ENCODE measurements at regions not wholly inside any gene's neighbourhood (a gene's known extent, or its start where the extent isn't known, plus 50 kb on each side); places are given as distances from the start of the nearest gene placed in this dataset.

GRCh38 chr7:3198316-3198715 is 102.7 kb upstream of the SDK1 start:
- H3K27ac ChIP-seq (ENCODE audit: low read length): no peak overlapping the region
- no peaks in the 10 kb centered on the region for H3K36me3 ChIP-seq (ENCODE audit: control insufficient read depth in 1 of 2, insufficient read depth in 2 of 2, low read length in 2 of 2)
- peaks cover 0 to 6% of the 10 kb centered on the region in 2 donors for H3K9me3 ChIP-seq (ENCODE audit: control insufficient read depth in 1 of 2, low read length in 2 of 2)
- H3K27me3 ChIP-seq (ENCODE audit: low read depth, low read length): no peaks in the 10 kb centered on the region
- no peaks in the 10 kb centered on the region for H3K4me1 ChIP-seq (ENCODE audit: control insufficient read depth in 1 of 2, insufficient read depth in 2 of 2, low read length in 2 of 2)
- no peak overlapping the region for H3K4me3 ChIP-seq (ENCODE audit: low read depth in 1 of 2, low read length in 2 of 2)

DNA sequence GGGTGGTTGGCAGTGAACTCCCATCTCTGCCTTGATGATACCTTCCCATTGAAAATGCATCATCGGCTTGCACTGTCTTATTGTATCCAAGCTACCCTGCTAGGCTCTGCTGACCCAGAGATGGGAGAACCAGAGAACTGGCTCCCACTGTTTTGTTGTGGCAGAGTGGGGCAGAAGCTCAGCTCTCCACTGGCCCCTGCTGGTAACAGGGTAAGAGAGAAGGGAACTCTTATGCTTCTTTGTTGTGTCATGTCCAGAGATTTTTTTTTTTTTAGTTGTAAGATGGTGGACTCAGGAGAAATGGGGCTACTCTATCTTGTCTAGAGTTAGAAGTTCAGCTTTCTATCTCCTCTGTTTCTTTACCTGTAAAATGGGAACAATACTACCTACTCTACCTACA is 100.5 kb upstream of the SDK1 start:
- Histone ChIP-seq H3K4me3 (ENCODE audit: low read depth in 1 of 2, low read length in 2 of 2) (no peak overlapping the region), H3K27me3 (ENCODE audit: low read depth, low read length) (no peaks in the 10 kb centered on the region), H3K9me3 (ENCODE audit: control insufficient read depth in 1 of 2, low read length in 2 of 2) (peaks cover 0 to 6% of the 10 kb centered on the region in 2 donors), H3K27ac (ENCODE audit: low read length) (no peak overlapping the region), H3K36me3 (ENCODE audit: control insufficient read depth in 1 of 2, insufficient read depth in 2 of 2, low read length in 2 of 2) (no peaks in the 10 kb centered on the region), H3K4me1 (ENCODE audit: control insufficient read depth in 1 of 2, insufficient read depth in 2 of 2, low read length in 2 of 2) (no peaks in the 10 kb centered on the region)

DNA sequence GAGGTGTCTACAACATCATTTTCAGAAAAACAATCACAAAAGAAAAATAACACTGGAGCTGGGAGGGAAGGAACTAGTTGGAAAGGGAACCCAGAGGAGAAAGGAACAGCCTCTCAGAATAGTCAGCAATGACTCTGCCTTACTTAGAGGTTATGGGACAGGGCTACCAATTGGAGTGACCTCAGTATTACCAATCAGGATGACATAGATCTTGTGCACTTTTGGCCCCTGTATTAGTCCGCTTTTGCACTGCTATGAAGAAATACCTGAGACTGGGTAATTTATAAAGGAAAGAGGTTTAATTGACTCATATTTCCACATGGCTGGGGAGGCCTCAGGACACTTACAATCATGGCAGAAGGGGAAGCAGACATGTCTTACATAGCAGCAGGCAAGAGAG is 99.7 kb upstream of the SDK1 start:
- Histone ChIP-seq H3K27ac (ENCODE audit: low read length) (no peak overlapping the region), H3K9me3 (ENCODE audit: control insufficient read depth in 1 of 2, low read length in 2 of 2) (peaks cover 0 to 6% of the 10 kb centered on the region in 2 donors), H3K36me3 (ENCODE audit: control insufficient read depth in 1 of 2, insufficient read depth in 2 of 2, low read length in 2 of 2) (no peaks in the 10 kb centered on the region), H3K4me3 (ENCODE audit: low read depth in 1 of 2, low read length in 2 of 2) (no peak overlapping the region), H3K4me1 (ENCODE audit: control insufficient read depth in 1 of 2, insufficient read depth in 2 of 2, low read length in 2 of 2) (no peaks in the 10 kb centered on the region), H3K27me3 (ENCODE audit: low read depth, low read length) (no peaks in the 10 kb centered on the region)

DNA sequence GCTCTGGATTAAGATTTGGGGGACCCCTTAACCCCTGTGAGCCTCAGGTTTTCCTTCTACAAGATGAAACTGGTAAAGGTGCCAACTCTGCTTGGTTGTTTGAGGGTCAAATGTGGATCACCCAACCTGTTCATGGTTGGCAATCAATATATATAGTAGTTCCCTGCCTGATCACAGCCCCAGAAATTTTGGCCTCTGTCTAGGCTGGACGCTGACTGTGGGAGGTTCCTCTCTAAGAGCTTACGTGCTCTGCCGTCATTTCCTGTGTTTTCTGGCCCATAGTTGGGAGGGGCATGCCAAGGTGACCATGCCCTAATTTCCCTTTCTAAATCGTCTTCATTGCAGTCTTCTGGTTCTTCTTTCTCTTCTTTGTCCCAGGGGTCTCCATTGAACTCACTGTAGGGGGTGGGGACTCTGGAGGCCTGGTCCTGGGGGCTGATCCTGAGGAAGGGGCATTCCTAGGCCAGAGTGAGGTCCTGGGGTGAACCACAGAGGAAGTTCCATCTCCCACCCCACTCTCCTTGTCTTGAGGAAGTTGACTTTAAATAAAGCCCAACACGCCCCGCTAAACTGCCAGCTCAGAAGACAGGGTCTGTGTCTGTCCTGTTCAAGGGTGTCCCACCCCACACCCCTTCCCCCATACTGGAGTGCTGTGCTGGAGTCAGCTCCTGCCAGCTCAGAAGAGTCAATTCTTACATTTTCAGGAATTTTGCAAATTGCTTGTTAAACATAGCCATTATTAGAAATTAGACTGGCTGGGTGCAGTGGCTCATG is 98.9 kb upstream of the SDK1 start:
- no peaks in the 10 kb centered on the region for H3K36me3 ChIP-seq (ENCODE audit: control insufficient read depth in 1 of 2, insufficient read depth in 2 of 2, low read length in 2 of 2)
- no peaks in the 10 kb centered on the region for H3K27me3 ChIP-seq (ENCODE audit: low read depth, low read length)
- no peak overlapping the region for H3K27ac ChIP-seq (ENCODE audit: low read length)
- no peaks in the 10 kb centered on the region for H3K4me1 ChIP-seq (ENCODE audit: control insufficient read depth in 1 of 2, insufficient read depth in 2 of 2, low read length in 2 of 2)
- no peak overlapping the region for H3K4me3 ChIP-seq (ENCODE audit: low read depth in 1 of 2, low read length in 2 of 2)
- peaks cover 0 to 6% of the 10 kb centered on the region in 2 donors for H3K9me3 ChIP-seq (ENCODE audit: control insufficient read depth in 1 of 2, low read length in 2 of 2)

DNA sequence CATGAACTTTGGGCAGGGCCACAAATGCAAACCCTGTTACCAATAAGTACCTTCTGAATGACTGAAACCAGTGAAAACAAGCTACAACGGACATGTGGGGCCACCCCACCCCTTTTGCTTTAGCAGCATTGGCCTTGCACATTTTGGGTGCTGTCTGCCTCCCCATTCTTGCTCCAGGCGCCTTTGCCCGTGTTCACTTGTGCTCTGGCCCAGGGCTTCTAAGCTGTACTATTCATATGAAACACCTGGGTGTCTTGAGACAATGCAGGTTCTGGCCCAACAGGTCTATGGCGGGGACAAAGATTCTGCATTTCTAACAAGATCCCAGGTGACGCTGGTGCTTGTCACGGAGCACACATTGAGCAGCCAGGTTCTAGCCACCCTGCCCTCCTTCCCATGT is 96.5 kb upstream of the SDK1 start:
- Histone ChIP-seq H3K4me1 (ENCODE audit: control insufficient read depth in 1 of 2, insufficient read depth in 2 of 2, low read length in 2 of 2) (no peaks in the 10 kb centered on the region), H3K36me3 (ENCODE audit: control insufficient read depth in 1 of 2, insufficient read depth in 2 of 2, low read length in 2 of 2) (no peaks in the 10 kb centered on the region), H3K27ac (ENCODE audit: low read length) (no peak overlapping the region), H3K4me3 (ENCODE audit: low read depth in 1 of 2, low read length in 2 of 2) (no peak overlapping the region), H3K27me3 (ENCODE audit: low read depth, low read length) (no peaks in the 10 kb centered on the region), H3K9me3 (ENCODE audit: control insufficient read depth in 1 of 2, low read length in 2 of 2) (no peaks in the 10 kb centered on the region)

DNA sequence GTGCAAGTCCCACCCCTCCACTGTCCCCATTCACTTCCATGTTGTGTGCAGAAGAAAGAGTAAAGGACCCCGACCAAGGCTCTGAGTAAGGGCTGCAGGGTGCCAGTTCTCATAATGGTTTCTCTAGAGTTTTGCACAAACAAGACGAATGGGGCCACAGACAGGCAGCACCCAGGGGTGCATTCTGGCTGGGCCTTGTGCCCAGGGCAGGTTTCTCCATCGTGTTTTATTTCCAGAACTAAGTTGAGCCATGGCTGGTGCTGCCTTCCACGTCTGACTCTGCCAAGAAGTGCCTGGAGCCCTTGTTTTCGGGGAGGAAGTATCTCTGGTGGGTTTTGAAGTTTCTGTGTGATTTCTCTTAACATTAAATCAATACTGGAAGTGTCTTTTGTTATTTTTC is 95.0 kb upstream of the SDK1 start:
- Histone ChIP-seq H3K4me3 (ENCODE audit: low read depth in 1 of 2, low read length in 2 of 2) (no peak overlapping the region), H3K36me3 (ENCODE audit: control insufficient read depth in 1 of 2, insufficient read depth in 2 of 2, low read length in 2 of 2) (no peaks in the 10 kb centered on the region), H3K27me3 (ENCODE audit: low read depth, low read length) (no peaks in the 10 kb centered on the region), H3K9me3 (ENCODE audit: control insufficient read depth in 1 of 2, low read length in 2 of 2) (no peaks in the 10 kb centered on the region), H3K4me1 (ENCODE audit: control insufficient read depth in 1 of 2, insufficient read depth in 2 of 2, low read length in 2 of 2) (no peaks in the 10 kb centered on the region), H3K27ac (ENCODE audit: low read length) (no peak overlapping the region)

GRCh38 chr7:3206771-3207191 is 94.3 kb upstream of the SDK1 start:
- Histone ChIP-seq H3K4me1 (ENCODE audit: control insufficient read depth in 1 of 2, insufficient read depth in 2 of 2, low read length in 2 of 2) (no peaks in the 10 kb centered on the region), H3K36me3 (ENCODE audit: control insufficient read depth in 1 of 2, insufficient read depth in 2 of 2, low read length in 2 of 2) (no peaks in the 10 kb centered on the region), H3K9me3 (ENCODE audit: control insufficient read depth in 1 of 2, low read length in 2 of 2) (no peaks in the 10 kb centered on the region)

GRCh38 chr7:3207387-3207902 is 93.6 kb upstream of the SDK1 start:
- Histone ChIP-seq H3K27me3 (ENCODE audit: low read depth, low read length) (no peaks in the 10 kb centered on the region), H3K27ac (ENCODE audit: low read length) (no peak overlapping the region), H3K4me1 (ENCODE audit: control insufficient read depth in 1 of 2, insufficient read depth in 2 of 2, low read length in 2 of 2) (no peaks in the 10 kb centered on the region), H3K36me3 (ENCODE audit: control insufficient read depth in 1 of 2, insufficient read depth in 2 of 2, low read length in 2 of 2) (no peaks in the 10 kb centered on the region), H3K4me3 (ENCODE audit: low read depth in 1 of 2, low read length in 2 of 2) (no peak overlapping the region), H3K9me3 (ENCODE audit: control insufficient read depth in 1 of 2, low read length in 2 of 2) (no peaks in the 10 kb centered on the region)

More at GRCh38 chr7:3206771-3207191, 94.3 kb upstream of the SDK1 start:
- Histone ChIP-seq H3K27ac (ENCODE audit: low read length) (no peak overlapping the region), H3K27me3 (ENCODE audit: low read depth, low read length) (no peaks in the 10 kb centered on the region), H3K4me3 (ENCODE audit: low read depth in 1 of 2, low read length in 2 of 2) (no peak overlapping the region)

DNA sequence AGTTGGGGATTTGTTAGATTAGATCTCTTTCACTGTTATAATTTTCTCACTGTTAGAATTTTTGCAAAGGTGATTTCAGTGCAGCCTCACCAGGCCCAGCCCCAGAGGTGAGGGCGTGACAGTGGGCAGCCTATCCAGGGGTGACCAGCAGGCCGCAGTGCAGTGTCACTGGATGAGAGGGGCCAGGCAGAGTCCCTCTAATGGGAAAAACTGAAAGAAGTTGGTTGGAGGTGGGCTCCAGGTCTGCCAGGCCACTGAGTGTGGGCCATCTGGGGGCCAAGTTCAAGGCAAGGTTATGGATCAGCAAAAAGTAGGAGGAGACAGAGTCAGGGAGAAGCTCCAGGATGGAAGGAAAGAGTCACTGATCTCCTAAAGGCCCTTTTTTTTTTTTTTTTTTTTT is 90.5 kb upstream of the SDK1 start:
- H3K27me3 ChIP-seq (ENCODE audit: low read depth, low read length): no peaks in the 10 kb centered on the region
- H3K27ac ChIP-seq (ENCODE audit: low read length): no peak overlapping the region
- H3K36me3 ChIP-seq (ENCODE audit: control insufficient read depth in 1 of 2, insufficient read depth in 2 of 2, low read length in 2 of 2): no peaks in the 10 kb centered on the region
- H3K9me3 ChIP-seq (ENCODE audit: control insufficient read depth in 1 of 2, low read length in 2 of 2): no peaks in the 10 kb centered on the region
- no peaks in the 10 kb centered on the region for H3K4me1 ChIP-seq (ENCODE audit: control insufficient read depth in 1 of 2, insufficient read depth in 2 of 2, low read length in 2 of 2)
- no peak overlapping the region for H3K4me3 ChIP-seq (ENCODE audit: low read depth in 1 of 2, low read length in 2 of 2)

GRCh38 chr7:3214090-3214413 is 87.0 kb upstream of the SDK1 start:
- no peaks in the 10 kb centered on the region for H3K27me3 ChIP-seq (ENCODE audit: low read depth, low read length)
- no peaks in the 10 kb centered on the region for H3K9me3 ChIP-seq (ENCODE audit: control insufficient read depth in 1 of 2, low read length in 2 of 2)
- no peaks in the 10 kb centered on the region for H3K36me3 ChIP-seq (ENCODE audit: control insufficient read depth in 1 of 2, insufficient read depth in 2 of 2, low read length in 2 of 2)
- no peak overlapping the region for H3K4me3 ChIP-seq (ENCODE audit: low read depth in 1 of 2, low read length in 2 of 2)
- H3K27ac ChIP-seq (ENCODE audit: low read length): no peak overlapping the region
- H3K4me1 ChIP-seq (ENCODE audit: control insufficient read depth in 1 of 2, insufficient read depth in 2 of 2, low read length in 2 of 2): peaks cover 5 to 7% of the 10 kb centered on the region in 2 donors

DNA sequence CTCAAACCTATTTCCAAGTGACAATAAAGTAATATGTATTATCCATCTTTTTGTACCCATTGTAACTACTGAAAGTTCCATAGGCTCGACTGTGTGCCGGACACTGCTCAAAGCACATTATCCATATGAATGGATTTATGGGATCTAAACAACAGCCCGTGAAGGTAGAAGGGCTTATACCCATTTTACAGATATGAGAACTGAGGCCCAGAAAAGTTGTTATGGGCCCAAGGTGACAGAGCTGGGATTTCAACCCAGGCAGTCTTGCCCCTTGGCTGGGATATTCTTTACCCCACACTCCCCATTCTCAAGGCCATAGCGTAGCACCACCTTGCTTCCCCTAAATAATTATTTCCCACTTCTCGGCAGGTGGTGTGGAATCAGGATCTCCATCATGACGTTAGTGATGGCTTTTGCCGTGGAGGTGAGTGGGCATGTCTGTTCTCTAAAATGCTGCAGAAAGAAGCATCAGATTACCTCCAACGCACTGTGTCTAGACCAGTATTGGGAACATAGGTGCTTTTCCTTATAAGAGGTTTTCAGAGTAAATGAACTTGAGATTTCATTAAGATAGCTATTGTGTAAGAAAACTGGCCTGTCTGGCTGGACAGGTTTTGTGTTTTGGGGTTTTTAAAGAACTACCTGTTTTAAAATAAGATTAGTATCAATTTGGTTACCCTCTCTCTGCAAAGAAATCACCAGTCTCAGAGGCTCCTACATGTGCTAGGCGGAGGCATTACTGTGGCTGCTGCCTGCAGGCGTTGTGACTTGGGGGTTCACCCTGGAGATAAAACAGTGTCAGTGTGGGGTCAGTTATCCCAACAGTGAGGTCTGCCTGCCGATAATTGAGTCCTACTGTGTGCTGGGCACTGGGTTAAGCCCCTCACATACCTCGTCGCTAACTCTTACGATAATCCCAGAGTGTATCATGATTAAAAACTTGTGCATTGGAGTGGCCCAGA is 85.1 kb upstream of the SDK1 start:
- peaks cover 7 to 12% of the 10 kb centered on the region in 2 donors for H3K4me1 ChIP-seq (ENCODE audit: control insufficient read depth in 1 of 2, insufficient read depth in 2 of 2, low read length in 2 of 2)
- H3K4me3 ChIP-seq (ENCODE audit: low read depth in 1 of 2, low read length in 2 of 2): no peak overlapping the region
- H3K27ac ChIP-seq (ENCODE audit: low read length): no peak overlapping the region

More for the DNA sequence above, 85.1 kb upstream of the SDK1 start:
- Histone ChIP-seq H3K27me3 (ENCODE audit: low read depth, low read length) (no peaks in the 10 kb centered on the region), H3K9me3 (ENCODE audit: control insufficient read depth in 1 of 2, low read length in 2 of 2) (no peaks in the 10 kb centered on the region), H3K36me3 (ENCODE audit: control insufficient read depth in 1 of 2, insufficient read depth in 2 of 2, low read length in 2 of 2) (no peaks in the 10 kb centered on the region)
